ENCODE measurements at regions not wholly inside any gene's neighbourhood (a gene's known extent, or its start where the extent isn't known, plus 50 kb on each side); places are given as distances from the start of the nearest gene placed in this dataset.

- no peak for ATAC-seq (ENCODE audit: low read depth)
- POLR2A ChIA-PET (ENCODE audit: unreplicated experiment) = no interaction called here
Observed at GRCh38 chr4:45082101-45082500, 355.7 kb upstream of the GNPDA2 start.

More at GRCh38 chr4:45082101-45082500, 355.7 kb upstream of the GNPDA2 start:
- in situ Hi-C loops (cut with MboI; ENCODE audit: low sequenced_read_pairs) (no loop called here), dilution Hi-C loops (cut with HindIII; ENCODE audit: low sequenced_read_pairs, unreplicated experiment) (no loop called here), intact Hi-C loops (cut with micrococcal nuclease) (no loop called here)
- H3K36me3 ChIP-seq (ENCODE audit: control insufficient read depth, insufficient read depth, low read length) = no peaks in the 10 kb centered on the region
- H3K56ac ChIP-seq (ENCODE audit: extremely low read depth, insufficient read depth, low read length) = no peak overlapping the region
- no peaks in the 10 kb centered on the region for H3K4me1 ChIP-seq (ENCODE audit: control insufficient read depth, insufficient read depth, low read length)
- H3K14ac ChIP-seq (replicated peaks; ENCODE audit: low read depth, low read length) = no peak overlapping the region
- no peak overlapping the region for H4K8ac ChIP-seq (ENCODE audit: low read depth in 2 of 2, low read length in 2 of 2)
- H3K4me2 ChIP-seq (ENCODE audit: low read depth, low read length) = no peak overlapping the region
- H3K4me3 ChIP-seq (ENCODE audit: insufficient read depth, low read depth, low read length) = no peak overlapping the region
- no peak overlapping the region for H3K4ac ChIP-seq (ENCODE audit: low read depth, low read length)
- no peaks in the 10 kb centered on the region for H3K9me1 ChIP-seq (ENCODE audit: insufficient read depth, low read length)
- no peak for DNase-seq
- no peaks in the 10 kb centered on the region for H3K27me3 ChIP-seq (ENCODE audit: control insufficient read depth, insufficient read depth, low read length)
- 0 out of 2 replicates have a peak, but pooled peaks cover 2% of the 10 kb centered on the region for H3K9me3 ChIP-seq (ENCODE audit: control insufficient read depth, insufficient read depth, low read length)
- H4K20me1 ChIP-seq (ENCODE audit: insufficient read depth, low read length) = no peaks in the 10 kb centered on the region
- no TSS peak for BruUV-seq (replicated peaks)
- H2AK9ac ChIP-seq (replicated peaks; ENCODE audit: low read depth, low read length, poor library complexity) = no peak overlapping the region
- H3K23ac ChIP-seq (ENCODE audit: low read depth, low read length) = no peak overlapping the region
- no peak overlapping the region for H2AFZ ChIP-seq (replicated peaks; ENCODE audit: low read length, poor library complexity)
- H3K27ac ChIP-seq (ENCODE audit: insufficient read depth, low read length) = no peak overlapping the region
- H2AK5ac ChIP-seq (ENCODE audit: low read depth, low read length) = no peak overlapping the region
- no peak overlapping the region for H2BK15ac ChIP-seq (ENCODE audit: low read depth, low read length)
- 33% methylated on average over 1 of the region's 2 CpGs; no CpG with 5 or more reads in 1 of the 2 experiments for WGBS, 2 experiments (ENCODE audit: extremely low coverage in 2 of 2, insufficient read length in 1 of 2)
- H3K79me1 ChIP-seq (ENCODE audit: low read depth in 1 of 2, low read length in 2 of 2) = no peaks in the 10 kb centered on the region
- H4K5ac ChIP-seq (ENCODE audit: low read depth, low read length) = no peak overlapping the region
- H2BK5ac ChIP-seq (ENCODE audit: low read depth, low read length, poor library complexity, severe bottlenecking) = no peak overlapping the region
- CTCF ChIA-PET = no interaction called here
- no peak overlapping the region for H3K9ac ChIP-seq (ENCODE audit: low read depth, low read length)
- no peak overlapping the region for H4K91ac ChIP-seq (ENCODE audit: insufficient read depth, low read depth, low read length)
- no peak for TF ChIP-seq MAZ (IDR thresholded peaks at IDR 0.05; ENCODE audit: borderline replicate concordance, low read depth, low read length)
- TF ChIP-seq USF2 (IDR thresholded peaks at IDR 0.05; ENCODE audit: low read depth, low read length) = no peak
- TF ChIP-seq ELK1 (IDR thresholded peaks at IDR 0.05; ENCODE audit: borderline replicate concordance, low read depth, low read length) = no peak
- TF ChIP-seq NFE2L2 (IDR thresholded peaks at IDR 0.05; ENCODE audit: low read depth, low read length) = no peak
- no peak for TF ChIP-seq POLR2A (IDR thresholded peaks at IDR 0.05; ENCODE audit: low read depth, low read length)
- TF ChIP-seq MXI1 (IDR thresholded peaks at IDR 0.05; ENCODE audit: borderline replicate concordance, low read depth, low read length) = no peak
- TF ChIP-seq RCOR1 (IDR thresholded peaks at IDR 0.05; ENCODE audit: insufficient replicate concordance, low read length) = no peak
- no peak for TF ChIP-seq RAD21 (IDR thresholded peaks at IDR 0.05; ENCODE audit: low read length)
- no peak for TF ChIP-seq CEBPB (IDR thresholded peaks at IDR 0.05; ENCODE audit: low read depth, low read length)
- no peak for TF ChIP-seq CTCF (conservative IDR thresholded peaks at IDR 0.05; ENCODE audit: low read depth, low read length)
- H2BK120ac ChIP-seq (ENCODE audit: low read depth, low read length) = no peak overlapping the region
- H3K18ac ChIP-seq (ENCODE audit: low read depth, low read length) = no peak overlapping the region
- no peak overlapping the region for H2BK20ac ChIP-seq (ENCODE audit: low read depth, low read length)

Measured in IMR-90 (cell line).